ENCODE measurements at regions not wholly inside any gene's neighbourhood (a gene's known extent, or its start where the extent isn't known, plus 50 kb on each side); places are given as distances from the start of the nearest gene placed in this dataset.

DNA sequence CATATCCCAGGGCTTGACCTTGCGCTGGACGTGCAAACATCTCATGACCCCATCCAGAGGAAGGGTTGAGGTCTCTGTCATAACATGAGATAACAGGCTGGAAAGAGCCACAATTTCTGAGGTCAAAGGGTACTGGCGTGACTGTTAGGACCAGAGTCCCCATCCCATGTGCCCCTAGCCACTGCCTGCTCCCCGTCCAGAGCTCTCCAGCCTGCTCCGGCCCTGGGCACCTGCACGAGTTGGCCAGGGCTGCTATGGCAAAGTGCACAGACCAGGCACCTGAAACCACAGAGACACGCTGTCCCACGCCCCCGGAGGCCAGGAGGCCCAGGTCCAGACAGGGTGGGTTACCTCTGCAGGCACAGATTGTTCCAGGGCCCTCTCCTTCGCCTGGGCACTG lies 58.9 kb downstream of the SHANK2 start:
- Histone ChIP-seq H4K20me1 (ENCODE audit: insufficient read depth, low read length, poor library complexity, severe bottlenecking) (no peaks in the 10 kb centered on the region), H3K9ac (ENCODE audit: low read depth, low read length, poor library complexity, severe bottlenecking) (no peak overlapping the region), H3K9me3 (ENCODE audit: insufficient read depth, low read depth, low read length) (peaks cover 10% of the 10 kb centered on the region; the same call in 1 of the 2 replicates), H3K79me2 (ENCODE audit: insufficient read depth, low read length) (no peaks in the 10 kb centered on the region), H3F3A (ENCODE audit: low read depth) (no peaks in the 10 kb centered on the region), H3K36me3 (ENCODE audit: insufficient read depth, low read length) (no peaks in the 10 kb centered on the region), H3K9me2 (replicated peaks; ENCODE audit: low read depth, low read length) (no peaks in the 10 kb centered on the region), H3K27me3 (ENCODE audit: insufficient read depth, low read length, poor library complexity, severe bottlenecking) (no peaks in the 10 kb centered on the region), H2AFZ (ENCODE audit: low read length) (no peak overlapping the region), H3K4me2 (ENCODE audit: low read depth, low read length, poor library complexity, severe bottlenecking) (no peak overlapping the region), H3K4me3 (ENCODE audit: low read length, poor library complexity, severe bottlenecking) (no peak overlapping the region), H3K4me1 (ENCODE audit: insufficient read depth, low read length, poor library complexity, severe bottlenecking) (no peaks in the 10 kb centered on the region)
- no peak for TF ChIP-seq CTCF (conservative IDR thresholded peaks at IDR 0.05; ENCODE audit: low read length)

- no peaks in the 10 kb centered on the region for H3K4me1 ChIP-seq (ENCODE audit: insufficient read depth, low read length, poor library complexity, severe bottlenecking)
- no peak overlapping the region for H2AFZ ChIP-seq (ENCODE audit: low read length)
- no peaks in the 10 kb centered on the region for H3F3A ChIP-seq (ENCODE audit: low read depth)
- H3K9me2 ChIP-seq (replicated peaks; ENCODE audit: low read depth, low read length) = no peaks in the 10 kb centered on the region
- H3K9me3 ChIP-seq (ENCODE audit: insufficient read depth, low read depth, low read length) = peaks cover 14% of the 10 kb centered on the region; the same call in 1 of the 2 replicates
- no peaks in the 10 kb centered on the region for H3K36me3 ChIP-seq (ENCODE audit: insufficient read depth, low read length)
- H3K4me2 ChIP-seq (ENCODE audit: low read depth, low read length, poor library complexity, severe bottlenecking) = no peak overlapping the region
- no peak overlapping the region for H3K9ac ChIP-seq (ENCODE audit: low read depth, low read length, poor library complexity, severe bottlenecking)
- no peaks in the 10 kb centered on the region for H3K27me3 ChIP-seq (ENCODE audit: insufficient read depth, low read length, poor library complexity, severe bottlenecking)
- TF ChIP-seq EZH2phosphoT487 (IDR thresholded peaks at IDR 0.05; ENCODE audit: borderline replicate concordance) = no peak
- no peak for TF ChIP-seq CTCF (conservative IDR thresholded peaks at IDR 0.05; ENCODE audit: low read length)
- no peaks in the 10 kb centered on the region for H4K20me1 ChIP-seq (ENCODE audit: insufficient read depth, low read length, poor library complexity, severe bottlenecking)
- no peak overlapping the region for H3K4me3 ChIP-seq (ENCODE audit: low read length, poor library complexity, severe bottlenecking)
- no peaks in the 10 kb centered on the region for H3K79me2 ChIP-seq (ENCODE audit: insufficient read depth, low read length)
Observed at GRCh38 chr11:71192629-71193028, 59.7 kb downstream of the SHANK2 start.

GRCh38 chr11:71191201-71191600 lies 61.2 kb downstream of the SHANK2 start:
- Histone ChIP-seq H3K4me1 (ENCODE audit: insufficient read depth, low read length, poor library complexity, severe bottlenecking) (no peaks in the 10 kb centered on the region), H3K9me3 (ENCODE audit: insufficient read depth, low read depth, low read length) (peaks cover 14% of the 10 kb centered on the region; the same call in 1 of the 2 replicates), H3K36me3 (ENCODE audit: insufficient read depth, low read length) (no peaks in the 10 kb centered on the region), H3K27me3 (ENCODE audit: insufficient read depth, low read length, poor library complexity, severe bottlenecking) (no peaks in the 10 kb centered on the region), H2AFZ (ENCODE audit: low read length) (no peak overlapping the region), H3K4me3 (ENCODE audit: low read length, poor library complexity, severe bottlenecking) (no peak overlapping the region), H4K20me1 (ENCODE audit: insufficient read depth, low read length, poor library complexity, severe bottlenecking) (no peaks in the 10 kb centered on the region), H3K9ac (ENCODE audit: low read depth, low read length, poor library complexity, severe bottlenecking) (no peak overlapping the region), H3K9me2 (replicated peaks; ENCODE audit: low read depth, low read length) (no peaks in the 10 kb centered on the region), H3K4me2 (ENCODE audit: low read depth, low read length, poor library complexity, severe bottlenecking) (no peak overlapping the region), H3F3A (ENCODE audit: low read depth) (no peaks in the 10 kb centered on the region), H3K79me2 (ENCODE audit: insufficient read depth, low read length) (no peaks in the 10 kb centered on the region)
- TF ChIP-seq EZH2phosphoT487 (IDR thresholded peaks at IDR 0.05; ENCODE audit: borderline replicate concordance) (no peak), CTCF (conservative IDR thresholded peaks at IDR 0.05; ENCODE audit: low read length) (no peak)
